GM23338 (cell line): ENCODE measurements at regions not wholly inside any gene's neighbourhood (a gene's known extent, or its start where the extent isn't known, plus 50 kb on each side); places are given as distances from the start of the nearest gene placed in this dataset.

Experiments
- ATAC-seq: fragments of 200-7000 bp; cut with Tn5 transposase; 3 replicates; pipeline ENCODE4 v1.9.1; 2020
- DNase-seq: peaks from one replicate; pipeline ENCODE4 v3.0.0-alpha.2; 2015; ENCODE audit warnings: low spot score
- H2AFZ ChIP-seq: fragments of 200-600 bp; sonication (generic); 2 replicates; pipeline ENCODE4 v1.8.0; 2016; ENCODE audit warnings: antibody characterized with exemption, mild to moderate bottlenecking, moderate library complexity
- H3F3A ChIP-seq: fragments of 200-600 bp; sonication (generic); replicated peaks from 2 replicates; pipeline ENCODE4 v1.8.0; 2017; ENCODE audit warnings: antibody characterized with exemption, mixed run types, low read depth
- H3K27ac ChIP-seq: fragments of 200-600 bp; sonication (generic); 2 replicates; pipeline ENCODE4 v1.6.1; 2016; ENCODE audit warnings: low read depth
- H3K27me3 ChIP-seq: fragments of 200-600 bp; sonication (generic); 2 replicates; pipeline ENCODE4 v1.8.0; 2016; ENCODE audit warnings: mild to moderate bottlenecking, mixed run types, moderate library complexity; ENCODE audit not compliant: insufficient read depth
- H3K36me3 ChIP-seq: fragments of 200-600 bp; sonication (generic); 2 replicates; pipeline ENCODE4 v1.8.0; 2016; ENCODE audit warnings: mild to moderate bottlenecking; ENCODE audit not compliant: insufficient read depth
- H3K4me1 ChIP-seq: fragments of 200-600 bp; sonication (generic); 2 replicates; pipeline ENCODE4 v1.8.0; 2016; ENCODE audit warnings: mild to moderate bottlenecking, moderate library complexity; ENCODE audit not compliant: insufficient read depth
- H3K4me2 ChIP-seq: fragments of 200-600 bp; sonication (generic); 2 replicates; pipeline ENCODE4 v1.7.1; 2017; ENCODE audit warnings: mixed run types
- H3K4me3 ChIP-seq: fragments of 200-600 bp; sonication (generic); 2 replicates; pipeline ENCODE4 v1.6.1; 2016; ENCODE audit warnings: mixed run types
- H3K79me2 ChIP-seq: fragments of 200-600 bp; sonication (generic); replicated peaks from 2 replicates; pipeline ENCODE4 v1.8.0; 2017; ENCODE audit warnings: mild to moderate bottlenecking; ENCODE audit not compliant: insufficient read depth
- H3K9me2 ChIP-seq: fragments of 200-600 bp; sonication (generic); 2 replicates; pipeline ENCODE4 v1.8.0; 2017; ENCODE audit not compliant: insufficient read depth
- H4K20me1 ChIP-seq: fragments of 200-600 bp; sonication (generic); replicated peaks from 2 replicates; pipeline ENCODE4 v1.8.0; 2017; ENCODE audit warnings: mild to moderate bottlenecking; ENCODE audit not compliant: insufficient read depth
- H3K27ac Mint-ChIP-seq: 2 replicates; pipeline ENCODE4 v1.8.0; 2020; ENCODE audit warnings: inconsistent platforms, mild to moderate bottlenecking, moderate library complexity, mixed read lengths
- H3K27me3 Mint-ChIP-seq: 3 replicates; pipeline ENCODE4 v1.8.0; 2022; ENCODE audit warnings: low read depth, mild to moderate bottlenecking, moderate library complexity, mixed read lengths, inconsistent platforms; ENCODE audit not compliant: insufficient read depth, poor library complexity
- H3K36me3 Mint-ChIP-seq: 3 replicates; pipeline ENCODE4 v1.8.0; 2021; ENCODE audit warnings: low read depth, mild to moderate bottlenecking, inconsistent platforms, moderate library complexity, mixed read lengths
- H3K4me1 Mint-ChIP-seq: 3 replicates; pipeline ENCODE4 v1.8.0; 2020; ENCODE audit warnings: mild to moderate bottlenecking, inconsistent platforms, mixed read lengths
- H3K4me3 Mint-ChIP-seq: 3 replicates; pipeline ENCODE4 v1.8.0; 2021; ENCODE audit warnings: moderate library complexity, mild to moderate bottlenecking, inconsistent platforms, mixed read lengths
- H3K9me3 Mint-ChIP-seq: 3 replicates; pipeline ENCODE4 v1.8.0; 2020; ENCODE audit warnings: moderate library complexity, mild to moderate bottlenecking, inconsistent platforms, mixed read lengths
- CREB1 ChIP-seq: fragments of 250-450 bp; sonication (Bioruptor Pico); IDR thresholded peaks from 2 replicates; pipeline ENCODE4 v1.5.0; 2020; ENCODE audit warnings: low read depth, mild to moderate bottlenecking, moderate library complexity
- EZH2 ChIP-seq: fragments of 200-600 bp; sonication (generic); IDR thresholded peaks from one replicate; pipeline ENCODE4 v1.8.0; 2017; ENCODE audit warnings: antibody characterized with exemption, mild to moderate bottlenecking, low read depth; ENCODE audit not compliant: unreplicated experiment
- EZH2phosphoT487 ChIP-seq: fragments of 200-600 bp; sonication (generic); IDR thresholded peaks from one replicate; pipeline ENCODE4 v1.8.1; 2018; ENCODE audit warnings: antibody characterized with exemption; ENCODE audit not compliant: unreplicated experiment
- NANOG ChIP-seq: IDR thresholded peaks from 2 replicates; pipeline ENCODE4 v1.6.1; 2016; ENCODE audit warnings: antibody characterized with exemption, borderline replicate concordance
- STAT1 ChIP-seq: IDR thresholded peaks from one replicate; pipeline ENCODE4 v1.6.1; 2016; ENCODE audit warnings: antibody characterized with exemption; ENCODE audit not compliant: unreplicated experiment
- ZNF114 ChIP-seq: fragments of 250-450 bp; sonication (Bioruptor Pico); IDR thresholded peaks from 2 replicates; pipeline ENCODE4 v1.5.0; 2020; ENCODE audit warnings: mild to moderate bottlenecking, moderate library complexity
- TF ChIP-seq, protein P1 (sequence below), 2 experiments: fragments of 200-600 bp in 1 of 2; sonication (generic) in 1 of 2; conservative IDR thresholded peaks; 2 replicates each; pipeline versions ENCODE4 v1.5.1 to v1.6.1; 2016 to 2017; ENCODE audit warnings: antibody characterized with exemption in 2 of 2, low read depth in 2 of 2, mild to moderate bottlenecking in 2 of 2, moderate library complexity in 1 of 2
- TF ChIP-seq, protein P2 (sequence below): IDR thresholded peaks from 2 replicates; pipeline ENCODE4 v1.6.1; 2016; ENCODE audit warnings: antibody characterized with exemption

DNA sequence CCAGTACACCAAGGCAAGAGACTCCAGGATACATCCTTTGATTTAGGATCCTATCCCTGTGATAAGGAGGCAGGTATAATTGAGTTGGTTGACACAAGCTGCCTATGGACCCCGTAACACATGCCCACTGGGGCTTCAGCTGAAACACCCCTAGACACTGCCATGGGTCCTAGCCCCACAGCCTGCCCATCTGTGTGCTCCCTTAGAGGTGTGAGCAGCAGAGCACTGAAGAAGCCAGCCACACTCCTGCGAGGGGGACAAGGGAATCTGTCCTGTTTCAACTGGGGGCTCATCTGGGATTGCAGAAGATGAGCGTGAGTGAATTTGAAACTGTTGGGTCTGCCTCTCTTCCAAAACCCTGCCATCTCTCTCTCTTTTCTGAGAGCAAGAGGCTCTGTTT lies 385.9 kb upstream of the SLITRK6 start:
- no peak for ATAC-seq
- TF ChIP-seq EZH2, result no peak
- no peak for TF ChIP-seq ZNF114 (CRISPR knock-in tag)
- TF ChIP-seq NANOG, result no peak
- TF ChIP-seq, protein P1, sequence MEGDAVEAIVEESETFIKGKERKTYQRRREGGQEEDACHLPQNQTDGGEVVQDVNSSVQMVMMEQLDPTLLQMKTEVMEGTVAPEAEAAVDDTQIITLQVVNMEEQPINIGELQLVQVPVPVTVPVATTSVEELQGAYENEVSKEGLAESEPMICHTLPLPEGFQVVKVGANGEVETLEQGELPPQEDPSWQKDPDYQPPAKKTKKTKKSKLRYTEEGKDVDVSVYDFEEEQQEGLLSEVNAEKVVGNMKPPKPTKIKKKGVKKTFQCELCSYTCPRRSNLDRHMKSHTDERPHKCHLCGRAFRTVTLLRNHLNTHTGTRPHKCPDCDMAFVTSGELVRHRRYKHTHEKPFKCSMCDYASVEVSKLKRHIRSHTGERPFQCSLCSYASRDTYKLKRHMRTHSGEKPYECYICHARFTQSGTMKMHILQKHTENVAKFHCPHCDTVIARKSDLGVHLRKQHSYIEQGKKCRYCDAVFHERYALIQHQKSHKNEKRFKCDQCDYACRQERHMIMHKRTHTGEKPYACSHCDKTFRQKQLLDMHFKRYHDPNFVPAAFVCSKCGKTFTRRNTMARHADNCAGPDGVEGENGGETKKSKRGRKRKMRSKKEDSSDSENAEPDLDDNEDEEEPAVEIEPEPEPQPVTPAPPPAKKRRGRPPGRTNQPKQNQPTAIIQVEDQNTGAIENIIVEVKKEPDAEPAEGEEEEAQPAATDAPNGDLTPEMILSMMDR (conservative IDR thresholded peaks at IDR 0.05; ENCODE audit: low read depth in 2 of 2), result no peak
- TF ChIP-seq STAT1, result no peak
- TF ChIP-seq CREB1 (CRISPR knock-in tag), result no peak
- TF ChIP-seq EZH2phosphoT487, result no peak
- TF ChIP-seq, protein P2, sequence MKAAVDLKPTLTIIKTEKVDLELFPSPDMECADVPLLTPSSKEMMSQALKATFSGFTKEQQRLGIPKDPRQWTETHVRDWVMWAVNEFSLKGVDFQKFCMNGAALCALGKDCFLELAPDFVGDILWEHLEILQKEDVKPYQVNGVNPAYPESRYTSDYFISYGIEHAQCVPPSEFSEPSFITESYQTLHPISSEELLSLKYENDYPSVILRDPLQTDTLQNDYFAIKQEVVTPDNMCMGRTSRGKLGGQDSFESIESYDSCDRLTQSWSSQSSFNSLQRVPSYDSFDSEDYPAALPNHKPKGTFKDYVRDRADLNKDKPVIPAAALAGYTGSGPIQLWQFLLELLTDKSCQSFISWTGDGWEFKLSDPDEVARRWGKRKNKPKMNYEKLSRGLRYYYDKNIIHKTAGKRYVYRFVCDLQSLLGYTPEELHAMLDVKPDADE, result no peak
- H2AFZ ChIP-seq, result no peak overlapping the region; the same call in 1 of the 2 replicates

DNA sequence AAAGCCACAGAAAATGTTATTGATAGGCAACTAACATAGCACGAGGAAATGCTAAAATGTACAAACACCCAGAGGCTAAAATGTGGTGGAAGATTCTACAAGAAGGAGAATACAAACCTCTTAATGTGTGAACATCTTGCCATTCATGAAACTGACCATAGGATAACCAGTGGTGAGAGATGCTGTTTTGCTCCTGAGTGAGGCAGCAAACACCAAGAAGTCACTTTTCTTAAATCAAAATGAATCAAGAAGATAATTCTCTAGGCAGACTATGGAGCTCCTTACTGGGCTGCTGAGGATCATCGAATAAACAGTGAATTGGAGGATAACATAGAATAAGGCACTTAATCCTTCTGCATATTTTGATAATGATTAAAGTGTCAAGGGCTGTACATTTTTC lies 375.4 kb upstream of the SLITRK6 start:
- Histone ChIP-seq H3K4me2 (no peak overlapping the region), H3F3A (no peaks in the 10 kb centered on the region), H3K4me3 (no peak overlapping the region), H2AFZ (no peak overlapping the region), H3K9me2 (no peaks in the 10 kb centered on the region), H3K27ac (no peak overlapping the region), H4K20me1 (no peaks in the 10 kb centered on the region), H3K4me1 (no peaks in the 10 kb centered on the region), H3K36me3 (no peaks in the 10 kb centered on the region), H3K79me2 (no peaks in the 10 kb centered on the region), H3K27me3 (no peaks in the 10 kb centered on the region)
- Mint-ChIP-seq H3K4me3 (no peak overlapping the region), H3K4me1 (peaks cover 3% of the 10 kb centered on the region; the same call in 1 of the 3 replicates), H3K27ac (no peak overlapping the region), H3K9me3 (no peaks in the 10 kb centered on the region), H3K36me3 (no peaks in the 10 kb centered on the region), H3K27me3 (no peaks in the 10 kb centered on the region)
- DNase-seq (peak; percentile 13), ATAC-seq (no peak)
- TF ChIP-seq, protein P1 (conservative IDR thresholded peaks at IDR 0.05; ENCODE audit: low read depth in 2 of 2), result peak; percentile 28 to 48; a peak in 3 of 4 replicates
- TF ChIP-seq NANOG, result no peak

More for the DNA sequence above, 385.9 kb upstream of the SLITRK6 start:
- no peak for DNase-seq
- Histone ChIP-seq H3K79me2 (no peaks in the 10 kb centered on the region), H3K9me2 (0 out of 2 replicates have a peak, but pooled peaks cover 3% of the 10 kb centered on the region), H3F3A (no peaks in the 10 kb centered on the region), H3K27ac (no peak overlapping the region), H3K4me3 (no peak overlapping the region), H3K36me3 (no peaks in the 10 kb centered on the region), H4K20me1 (no peaks in the 10 kb centered on the region), H3K4me2 (no peak overlapping the region), H3K4me1 (no peaks in the 10 kb centered on the region), H3K27me3 (no peaks in the 10 kb centered on the region)
- H3K9me3 Mint-ChIP-seq, result peaks cover 3% of the 10 kb centered on the region; the same call in 1 of the 3 replicates
- peaks cover 17% of the 10 kb centered on the region for H3K4me1 Mint-ChIP-seq
- peaks cover 8% of the 10 kb centered on the region for H3K27me3 Mint-ChIP-seq
- peaks cover 3% of the 10 kb centered on the region; the same call in 1 of the 3 replicates for H3K36me3 Mint-ChIP-seq
- no peak overlapping the region for H3K27ac Mint-ChIP-seq
- H3K4me3 Mint-ChIP-seq, result no peak overlapping the region
